Naive B cell (primary cell): ENCODE measurements at regions not wholly inside any gene's neighbourhood (a gene's known extent, or its start where the extent isn't known, plus 50 kb on each side); places are given as distances from the start of the nearest gene placed in this dataset.
"Not testable (repeated sequence)": the region's sequence is repeated elsewhere in the genome, so short reads cannot be mapped to it uniquely, and the experiment has no call there.

Source experiments
- ATAC-seq, 2 donors: fragments of 150-1000 bp; cut with Tn5 transposase; 2 replicates each; pipeline ENCODE4 v1.10.0; 2021; ENCODE audit warnings: low read depth in 2 of 2, mild to moderate bottlenecking in 2 of 2, moderate library complexity in 2 of 2
- DNase-seq: peaks from one replicate; pipeline ENCODE4 v3.0.0; 2022
- H3K27ac Mint-ChIP-seq, 6 donors: one replicate each; pipeline ENCODE4 v1.8.0; 2020 to 2022; ENCODE audit warnings: mild to moderate bottlenecking in 6 of 6, mixed read lengths in 6 of 6, moderate library complexity in 5 of 6, inconsistent platforms in 2 of 6
- H3K27me3 Mint-ChIP-seq, 3 donors: one replicate each; pipeline ENCODE4 v1.8.0; 2021 to 2022; ENCODE audit warnings: mixed read lengths in 3 of 3, mild to moderate bottlenecking in 1 of 3
- H3K36me3 Mint-ChIP-seq, 2 donors: one replicate each; pipeline ENCODE4 v1.8.0; 2020 to 2022; ENCODE audit warnings: mixed read lengths in 2 of 2, inconsistent platforms in 1 of 2, mild to moderate bottlenecking in 1 of 2
- H3K4me1 Mint-ChIP-seq, 3 donors: one replicate each; pipeline ENCODE4 v1.8.0; 2020 to 2022; ENCODE audit warnings: mixed read lengths in 3 of 3, inconsistent platforms in 1 of 3, mild to moderate bottlenecking in 1 of 3, moderate library complexity in 1 of 3
- H3K4me3 Mint-ChIP-seq, 8 donors: one replicate each; pipeline ENCODE4 v1.8.0; 2020 to 2022; ENCODE audit warnings: mild to moderate bottlenecking in 8 of 8, mixed read lengths in 8 of 8, moderate library complexity in 8 of 8, inconsistent platforms in 2 of 8
- H3K9me3 Mint-ChIP-seq, 7 donors: one replicate each; pipeline ENCODE4 v1.8.0; 2020 to 2022; ENCODE audit warnings: mixed read lengths in 7 of 7, mild to moderate bottlenecking in 5 of 7, inconsistent platforms in 2 of 7, moderate library complexity in 1 of 7

- H3K27me3 Mint-ChIP-seq: no peaks in the 10 kb centered on the region
- H3K27ac Mint-ChIP-seq: no peak overlapping the region
- peaks cover 0 to 13% (median 7%) of the 10 kb centered on the region in 7 donors for H3K9me3 Mint-ChIP-seq
- H3K4me1 Mint-ChIP-seq: no peaks in the 10 kb centered on the region
- ATAC-seq: no peak
- H3K4me3 Mint-ChIP-seq: no peak overlapping the region
- no peak for DNase-seq
- H3K36me3 Mint-ChIP-seq: no peaks in the 10 kb centered on the region
These were observed 118.2 kb downstream of the LEPR start for GRCh38 chr1:65538664-65539063.

- ATAC-seq (no peak), DNase-seq (no peak)
- peaks cover 0 to 14% (median 7%) of the 10 kb centered on the region in 7 donors for H3K9me3 Mint-ChIP-seq
- no peaks in the 10 kb centered on the region for H3K27me3 Mint-ChIP-seq
- no peak overlapping the region for H3K4me3 Mint-ChIP-seq
- H3K4me1 Mint-ChIP-seq: no peaks in the 10 kb centered on the region
- no peaks in the 10 kb centered on the region for H3K36me3 Mint-ChIP-seq
- H3K27ac Mint-ChIP-seq: no peak overlapping the region
These were observed 119.0 kb downstream of the LEPR start for GRCh38 chr1:65539266-65540131.

- no peak overlapping the region for H3K4me3 Mint-ChIP-seq
- no peak for ATAC-seq
- H3K4me1 Mint-ChIP-seq: no peaks in the 10 kb centered on the region
- H3K9me3 Mint-ChIP-seq: peaks cover 0 to 14% (median 8%) of the 10 kb centered on the region in 7 donors
- no peak for DNase-seq
- no peak overlapping the region for H3K27ac Mint-ChIP-seq
- H3K36me3 Mint-ChIP-seq: no peaks in the 10 kb centered on the region
- H3K27me3 Mint-ChIP-seq: no peaks in the 10 kb centered on the region
These were observed 120.7 kb downstream of the LEPR start for GRCh38 chr1:65541161-65541560.

- peaks cover 0 to 18% (median 9%) of the 10 kb centered on the region in 7 donors for H3K9me3 Mint-ChIP-seq
- no peak overlapping the region for H3K27ac Mint-ChIP-seq
- DNase-seq: no peak
- H3K27me3 Mint-ChIP-seq: no peaks in the 10 kb centered on the region
- H3K36me3 Mint-ChIP-seq: no peaks in the 10 kb centered on the region
- no peak for ATAC-seq
- H3K4me3 Mint-ChIP-seq: no peak overlapping the region
- H3K4me1 Mint-ChIP-seq: no peaks in the 10 kb centered on the region
These were observed 121.4 kb downstream of the LEPR start for GRCh38 chr1:65541865-65542264.

GRCh38 chr1:65542592-65542991, 122.1 kb downstream of the LEPR start:
- H3K36me3 Mint-ChIP-seq, H3K4me1 Mint-ChIP-seq: not testable (repeated sequence)

GRCh38 chr1:65550306-65551010, 130.0 kb downstream of the LEPR start:
- not testable (repeated sequence) for DNase-seq, H3K27ac Mint-ChIP-seq, ATAC-seq, H3K4me1 Mint-ChIP-seq, H3K4me3 Mint-ChIP-seq, H3K27me3 Mint-ChIP-seq
- Mint-ChIP-seq H3K9me3 (peaks cover 10 to 37% (median 30%) of the 10 kb centered on the region in 7 donors), H3K36me3 (peaks cover 0 to 15% of the 10 kb centered on the region in 2 donors)

More at GRCh38 chr1:65542592-65542991, 122.1 kb downstream of the LEPR start:
- DNase-seq, H3K27me3 Mint-ChIP-seq, H3K27ac Mint-ChIP-seq, ATAC-seq: not testable (repeated sequence)
- Mint-ChIP-seq H3K9me3 (peaks cover 0 to 18% (median 9%) of the 10 kb centered on the region in 7 donors), H3K4me3 (peak overlapping the region in 1 of 8 donors; percentile 43)

- H3K4me3 Mint-ChIP-seq, H3K27ac Mint-ChIP-seq, ATAC-seq, H3K27me3 Mint-ChIP-seq, H3K4me1 Mint-ChIP-seq, DNase-seq: not testable (repeated sequence)
- Mint-ChIP-seq H3K9me3 (peaks cover 10 to 50% (median 25%) of the 10 kb centered on the region in 7 donors), H3K36me3 (peaks cover 0 to 15% of the 10 kb centered on the region in 2 donors)
These were observed 132.0 kb downstream of the LEPR start for GRCh38 chr1:65552484-65552883.

- H3K4me1 Mint-ChIP-seq, H3K4me3 Mint-ChIP-seq, H3K27ac Mint-ChIP-seq, H3K27me3 Mint-ChIP-seq, ATAC-seq, DNase-seq: not testable (repeated sequence)
- Mint-ChIP-seq H3K36me3 (peaks cover 0 to 15% of the 10 kb centered on the region in 2 donors), H3K9me3 (peaks cover 10 to 50% (median 22%) of the 10 kb centered on the region in 7 donors)
These were observed 133.8 kb downstream of the LEPR start for GRCh38 chr1:65554086-65554764.

GRCh38 chr1:65554829-65555228, 134.4 kb downstream of the LEPR start:
- H3K27ac Mint-ChIP-seq: no peak overlapping the region
- peaks cover 4 to 5% (median 4%) of the 10 kb centered on the region in 3 donors for H3K27me3 Mint-ChIP-seq
- H3K9me3 Mint-ChIP-seq: peaks cover 10 to 50% (median 22%) of the 10 kb centered on the region in 7 donors
- DNase-seq (no peak), ATAC-seq (no peak)
- H3K36me3 Mint-ChIP-seq: peaks cover 0 to 15% of the 10 kb centered on the region in 2 donors
- no peak overlapping the region for H3K4me3 Mint-ChIP-seq
- H3K4me1 Mint-ChIP-seq: no peaks in the 10 kb centered on the region

- H3K27ac Mint-ChIP-seq: no peak overlapping the region
- no peaks in the 10 kb centered on the region for H3K27me3 Mint-ChIP-seq
- no peak for ATAC-seq
- peaks cover 3 to 23% (median 8%) of the 10 kb centered on the region in 7 donors for H3K9me3 Mint-ChIP-seq
- no peak for DNase-seq
- no peak overlapping the region for H3K4me3 Mint-ChIP-seq
- H3K36me3 Mint-ChIP-seq: no peaks in the 10 kb centered on the region
- no peaks in the 10 kb centered on the region for H3K4me1 Mint-ChIP-seq
These were observed 137.7 kb downstream of the LEPR start for GRCh38 chr1:65558215-65558614.

GRCh38 chr1:65564493-65564892, 144.0 kb downstream of the LEPR start:
- no peak overlapping the region for H3K4me3 Mint-ChIP-seq
- no peaks in the 10 kb centered on the region for H3K4me1 Mint-ChIP-seq
- no peak overlapping the region for H3K27ac Mint-ChIP-seq
- H3K27me3 Mint-ChIP-seq: peaks cover 0 to 3% (median 0%) of the 10 kb centered on the region in 3 donors
- peaks cover 0 to 10% (median 4%) of the 10 kb centered on the region in 7 donors for H3K9me3 Mint-ChIP-seq
- no peak for ATAC-seq
- H3K36me3 Mint-ChIP-seq: peaks cover 0 to 5% of the 10 kb centered on the region in 2 donors
- DNase-seq: no peak

GRCh38 chr1:65568285-65568684, 147.8 kb downstream of the LEPR start:
- no peaks in the 10 kb centered on the region for H3K4me1 Mint-ChIP-seq
- peaks cover 0 to 10% (median 4%) of the 10 kb centered on the region in 7 donors for H3K9me3 Mint-ChIP-seq
- ATAC-seq (no peak), DNase-seq (no peak)
- peaks cover 0 to 3% (median 0%) of the 10 kb centered on the region in 3 donors for H3K27me3 Mint-ChIP-seq
- no peak overlapping the region for H3K4me3 Mint-ChIP-seq
- H3K27ac Mint-ChIP-seq: no peak overlapping the region
- peaks cover 0 to 5% of the 10 kb centered on the region in 2 donors for H3K36me3 Mint-ChIP-seq

GRCh38 chr1:65572701-65573421, 152.4 kb downstream of the LEPR start:
- peaks cover 2 to 10% (median 4%) of the 10 kb centered on the region in 7 donors for H3K9me3 Mint-ChIP-seq
- no peak overlapping the region for H3K27ac Mint-ChIP-seq
- H3K27me3 Mint-ChIP-seq: no peaks in the 10 kb centered on the region
- H3K36me3 Mint-ChIP-seq: peaks cover 0 to 5% of the 10 kb centered on the region in 2 donors
- DNase-seq: no peak
- ATAC-seq: no peak
- no peaks in the 10 kb centered on the region for H3K4me1 Mint-ChIP-seq
- no peak overlapping the region for H3K4me3 Mint-ChIP-seq
